Neural progenitor cell (in vitro differentiated cells): ENCODE measurements at regions not wholly inside any gene's neighbourhood (a gene's known extent, or its start where the extent isn't known, plus 50 kb on each side); places are given as distances from the start of the nearest gene placed in this dataset.

ENCODE experiments used
- DNase-seq: peaks from one replicate; pipeline ENCODE4 v3.0.0-alpha.2; 2016; ENCODE audit warnings: low spot score
- H2AFZ ChIP-seq: fragments of 200-600 bp; sonication (generic); replicated peaks from 2 replicates; pipeline ENCODE4 v1.6.1; 2016; ENCODE audit warnings: antibody characterized with exemption
- H3F3A ChIP-seq: fragments of 200-600 bp; sonication (generic); 2 replicates; pipeline ENCODE4 v1.6.1; 2016; ENCODE audit warnings: antibody characterized with exemption, low read depth
- H3K27ac ChIP-seq: fragments of 200-600 bp; sonication (generic); 2 replicates; pipeline ENCODE4 v1.5.1; 2016; ENCODE audit warnings: mild to moderate bottlenecking
- H3K27me3 ChIP-seq: fragments of 200-600 bp; sonication (generic); 2 replicates; pipeline ENCODE4 v1.6.1; 2016; ENCODE audit warnings: mild to moderate bottlenecking, moderate library complexity
- H3K36me3 ChIP-seq: fragments of 200-600 bp; sonication (generic); 2 replicates; pipeline ENCODE4 v1.5.1; 2016
- H3K4me1 ChIP-seq: fragments of 200-600 bp; sonication (generic); 2 replicates; pipeline ENCODE4 v1.6.1; 2016; ENCODE audit warnings: mixed run types
- H3K4me2 ChIP-seq: fragments of 200-600 bp; sonication (generic); 2 replicates; pipeline ENCODE4 v1.6.1; 2016
- H3K4me3 ChIP-seq: fragments of 200-600 bp; sonication (generic); 2 replicates; pipeline ENCODE4 v1.5.1; 2016
- H3K79me2 ChIP-seq: fragments of 200-600 bp; sonication (generic); 2 replicates; pipeline ENCODE4 v1.6.1; 2016; ENCODE audit warnings: low read depth
- H3K9ac ChIP-seq: fragments of 200-600 bp; sonication (generic); 2 replicates; pipeline ENCODE4 v1.6.1; 2016
- H3K9me3 ChIP-seq: fragments of 200-600 bp; sonication (generic); 2 replicates; pipeline ENCODE4 v1.5.1; 2016; ENCODE audit warnings: low read depth
- H4K20me1 ChIP-seq: fragments of 200-600 bp; sonication (generic); 2 replicates; pipeline ENCODE4 v1.6.1; 2016; ENCODE audit warnings: low read depth
- H3K27ac Mint-ChIP-seq: 3 replicates; pipeline ENCODE4 v1.8.0; 2021; ENCODE audit warnings: mixed read lengths
- H3K27me3 Mint-ChIP-seq: 2 replicates; pipeline ENCODE4 v1.8.0; 2022; ENCODE audit warnings: low read depth, mild to moderate bottlenecking, inconsistent platforms, moderate library complexity, mixed read lengths; ENCODE audit not compliant: insufficient read depth
- H3K36me3 Mint-ChIP-seq: 3 replicates; pipeline ENCODE4 v1.8.0; 2021; ENCODE audit warnings: mixed read lengths
- H3K4me1 Mint-ChIP-seq: 3 replicates; pipeline ENCODE4 v1.8.0; 2021; ENCODE audit warnings: mixed read lengths
- H3K4me3 Mint-ChIP-seq: 3 replicates; pipeline ENCODE4 v1.8.0; 2021; ENCODE audit warnings: mild to moderate bottlenecking, moderate library complexity, mixed read lengths
- H3K9me3 Mint-ChIP-seq: 3 replicates; pipeline ENCODE4 v1.8.0; 2020; ENCODE audit warnings: mixed read lengths
- EZH2 ChIP-seq: fragments of 200-600 bp; sonication (generic); IDR thresholded peaks from 2 replicates; pipeline ENCODE4 v1.6.1; 2017; ENCODE audit warnings: antibody characterized with exemption, mild to moderate bottlenecking, moderate library complexity
- EZH2phosphoT487 ChIP-seq: fragments of 200-600 bp; sonication (generic); IDR thresholded peaks from 2 replicates; pipeline ENCODE4 v1.6.1; 2017; ENCODE audit warnings: antibody characterized with exemption
- TF ChIP-seq, protein P1 (sequence below): fragments of 200-600 bp; sonication (generic); IDR thresholded peaks from 2 replicates; pipeline ENCODE4 v1.5.1; 2017; ENCODE audit warnings: antibody characterized with exemption, mild to moderate bottlenecking

DNA sequence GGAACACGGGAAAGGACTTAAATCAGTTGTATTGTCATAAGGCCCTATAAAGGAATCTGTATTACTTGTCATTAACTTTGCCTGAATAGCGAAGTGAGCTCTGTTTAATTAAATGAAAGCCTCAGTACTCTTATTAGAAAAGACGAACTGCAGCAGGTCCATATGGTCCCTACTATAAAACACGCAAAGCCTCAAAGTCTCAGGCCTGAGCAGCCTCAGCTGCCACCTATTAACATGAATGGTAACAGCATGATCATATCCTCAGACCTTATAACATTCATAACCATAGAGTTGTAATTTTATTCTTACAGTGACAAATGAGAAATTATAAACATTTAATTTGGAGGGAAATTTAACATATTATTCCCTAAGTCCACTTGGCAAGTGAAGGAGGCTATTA, 1113.7 kb upstream of the WWC1 start:
- Histone ChIP-seq H3K79me2 (no peaks in the 10 kb centered on the region), H3K9me3 (no peaks in the 10 kb centered on the region), H3F3A (no peaks in the 10 kb centered on the region), H3K9ac (no peak overlapping the region), H2AFZ (no peak overlapping the region), H3K27ac (no peak overlapping the region), H3K36me3 (no peaks in the 10 kb centered on the region), H3K4me1 (no peaks in the 10 kb centered on the region), H3K4me3 (no peak overlapping the region), H3K4me2 (no peak overlapping the region), H4K20me1 (no peaks in the 10 kb centered on the region), H3K27me3 (no peaks in the 10 kb centered on the region)
- H3K9me3 Mint-ChIP-seq: no peaks in the 10 kb centered on the region
- peaks cover 6% of the 10 kb centered on the region for H3K36me3 Mint-ChIP-seq
- DNase-seq: no peak
- H3K27ac Mint-ChIP-seq: no peak overlapping the region
- H3K4me3 Mint-ChIP-seq: no peak overlapping the region
- no peak for TF ChIP-seq EZH2phosphoT487
- TF ChIP-seq EZH2: no peak
- TF ChIP-seq, protein P1, sequence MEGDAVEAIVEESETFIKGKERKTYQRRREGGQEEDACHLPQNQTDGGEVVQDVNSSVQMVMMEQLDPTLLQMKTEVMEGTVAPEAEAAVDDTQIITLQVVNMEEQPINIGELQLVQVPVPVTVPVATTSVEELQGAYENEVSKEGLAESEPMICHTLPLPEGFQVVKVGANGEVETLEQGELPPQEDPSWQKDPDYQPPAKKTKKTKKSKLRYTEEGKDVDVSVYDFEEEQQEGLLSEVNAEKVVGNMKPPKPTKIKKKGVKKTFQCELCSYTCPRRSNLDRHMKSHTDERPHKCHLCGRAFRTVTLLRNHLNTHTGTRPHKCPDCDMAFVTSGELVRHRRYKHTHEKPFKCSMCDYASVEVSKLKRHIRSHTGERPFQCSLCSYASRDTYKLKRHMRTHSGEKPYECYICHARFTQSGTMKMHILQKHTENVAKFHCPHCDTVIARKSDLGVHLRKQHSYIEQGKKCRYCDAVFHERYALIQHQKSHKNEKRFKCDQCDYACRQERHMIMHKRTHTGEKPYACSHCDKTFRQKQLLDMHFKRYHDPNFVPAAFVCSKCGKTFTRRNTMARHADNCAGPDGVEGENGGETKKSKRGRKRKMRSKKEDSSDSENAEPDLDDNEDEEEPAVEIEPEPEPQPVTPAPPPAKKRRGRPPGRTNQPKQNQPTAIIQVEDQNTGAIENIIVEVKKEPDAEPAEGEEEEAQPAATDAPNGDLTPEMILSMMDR: no peak
- peaks cover 3% of the 10 kb centered on the region for H3K27me3 Mint-ChIP-seq
- no peaks in the 10 kb centered on the region for H3K4me1 Mint-ChIP-seq

- Histone ChIP-seq H3K27me3 (no peaks in the 10 kb centered on the region), H3K4me3 (no peak overlapping the region), H3K4me2 (no peak overlapping the region), H4K20me1 (no peaks in the 10 kb centered on the region), H2AFZ (no peak overlapping the region), H3K4me1 (no peaks in the 10 kb centered on the region), H3K9me3 (no peaks in the 10 kb centered on the region), H3K36me3 (no peaks in the 10 kb centered on the region), H3F3A (no peaks in the 10 kb centered on the region), H3K79me2 (no peaks in the 10 kb centered on the region), H3K9ac (no peak overlapping the region), H3K27ac (no peak overlapping the region)
- Mint-ChIP-seq H3K9me3 (no peaks in the 10 kb centered on the region), H3K36me3 (peaks cover 6% of the 10 kb centered on the region), H3K4me3 (no peak overlapping the region), H3K27ac (no peak overlapping the region), H3K4me1 (peaks cover 2% of the 10 kb centered on the region), H3K27me3 (peaks cover 3% of the 10 kb centered on the region)
- TF ChIP-seq EZH2: no peak
- TF ChIP-seq, protein P1: no peak
- no peak for TF ChIP-seq EZH2phosphoT487
- no peak for DNase-seq
These were observed 1110.5 kb upstream of the WWC1 start for GRCh38 chr5:167180906-167181305.

- no peak overlapping the region for H2AFZ ChIP-seq
- Mint-ChIP-seq H3K27me3 (peaks cover 3% of the 10 kb centered on the region), H3K4me1 (no peaks in the 10 kb centered on the region), H3K27ac (no peak overlapping the region), H3K36me3 (peaks cover 4% of the 10 kb centered on the region), H3K9me3 (peaks cover 2% of the 10 kb centered on the region), H3K4me3 (no peak overlapping the region)
- no peaks in the 10 kb centered on the region for H3K36me3 ChIP-seq
- no peak overlapping the region for H3K27ac ChIP-seq
- no peaks in the 10 kb centered on the region for H3K4me1 ChIP-seq
- H3K27me3 ChIP-seq: no peaks in the 10 kb centered on the region
- H3K9ac ChIP-seq: no peak overlapping the region
- H3K9me3 ChIP-seq: no peaks in the 10 kb centered on the region
- DNase-seq: no peak
- H3K4me2 ChIP-seq: no peak overlapping the region
- no peaks in the 10 kb centered on the region for H4K20me1 ChIP-seq
- no peak overlapping the region for H3K4me3 ChIP-seq
- no peaks in the 10 kb centered on the region for H3K79me2 ChIP-seq
- TF ChIP-seq, protein P1: no peak
- no peak for TF ChIP-seq EZH2
- H3F3A ChIP-seq: no peaks in the 10 kb centered on the region
These were observed 1085.6 kb upstream of the WWC1 start for GRCh38 chr5:167205881-167206280.

- DNase-seq: no peak
- no peaks in the 10 kb centered on the region for H3K4me1 Mint-ChIP-seq
- Histone ChIP-seq H4K20me1 (no peaks in the 10 kb centered on the region), H3K36me3 (no peaks in the 10 kb centered on the region), H3K4me3 (no peak overlapping the region), H3F3A (no peaks in the 10 kb centered on the region), H3K79me2 (no peaks in the 10 kb centered on the region), H3K4me1 (no peaks in the 10 kb centered on the region), H2AFZ (no peak overlapping the region), H3K27ac (no peak overlapping the region), H3K27me3 (no peaks in the 10 kb centered on the region), H3K9me3 (no peaks in the 10 kb centered on the region), H3K4me2 (no peak overlapping the region), H3K9ac (no peak overlapping the region)
- peaks cover 4% of the 10 kb centered on the region for H3K36me3 Mint-ChIP-seq
- H3K27me3 Mint-ChIP-seq: peaks cover 3% of the 10 kb centered on the region
- no peak overlapping the region for H3K4me3 Mint-ChIP-seq
- H3K27ac Mint-ChIP-seq: no peak overlapping the region
- no peak for TF ChIP-seq EZH2
- TF ChIP-seq, protein P1: no peak
- no peak for TF ChIP-seq EZH2phosphoT487
- peaks cover 2% of the 10 kb centered on the region for H3K9me3 Mint-ChIP-seq
These were observed 1084.4 kb upstream of the WWC1 start for GRCh38 chr5:167207081-167207480.
